Fibroblast of peridontal ligament (primary cell): ENCODE measurements at regions not wholly inside any gene's neighbourhood (a gene's known extent, or its start where the extent isn't known, plus 50 kb on each side); places are given as distances from the start of the nearest gene placed in this dataset.
"Not testable (repeated sequence)": the region's sequence is repeated elsewhere in the genome, so short reads cannot be mapped to it uniquely, and the experiment has no call there.

Experiments used
- DNase-seq: peaks from one replicate; pipeline ENCODE4 v3.0.0-alpha.2; 2010; ENCODE audit errors: extremely low read depth

DNA sequence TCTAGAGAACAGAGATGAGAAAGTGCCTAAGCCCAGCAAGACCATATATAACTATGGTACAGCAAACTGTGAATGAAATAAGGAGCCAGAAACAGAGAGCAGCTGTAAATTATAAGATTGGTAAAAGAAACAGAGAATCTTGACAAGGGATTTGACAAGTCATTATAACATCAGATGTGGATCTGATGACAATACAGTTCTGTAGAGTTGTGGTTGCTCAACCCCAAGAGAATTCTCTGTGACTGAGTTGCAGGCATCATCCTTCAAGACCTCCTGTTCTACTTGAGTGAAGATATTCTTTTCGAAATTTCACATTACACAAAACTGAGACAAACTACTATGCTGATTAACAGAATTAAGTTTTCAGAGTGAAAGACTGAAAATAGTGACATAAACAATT, 343.1 kb upstream of the SLC39A10 start:
- DNase-seq: no peak

DNA sequence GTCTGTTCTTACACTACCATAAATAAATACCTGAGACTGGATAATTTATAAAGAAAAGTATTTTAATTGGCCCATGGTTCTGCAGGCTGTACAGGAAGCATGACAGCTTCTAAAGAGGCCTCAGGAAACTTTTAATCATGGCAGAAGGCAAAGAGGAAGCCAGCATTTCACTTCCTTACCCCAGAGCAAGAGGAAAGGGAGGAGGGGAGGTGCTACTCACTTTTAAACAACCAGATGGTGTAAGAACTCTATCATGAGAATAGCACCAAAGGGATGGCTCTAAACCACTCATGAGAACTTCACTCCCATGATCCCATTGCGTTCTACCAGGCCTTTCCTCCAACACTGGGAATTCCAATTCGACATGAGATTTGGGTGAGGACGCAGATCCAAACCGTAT, 344.4 kb upstream of the SLC39A10 start:
- no peak for DNase-seq

GRCh38 chr2:195308163-195308562, 348.9 kb upstream of the SLC39A10 start:
- DNase-seq: no peak

DNA sequence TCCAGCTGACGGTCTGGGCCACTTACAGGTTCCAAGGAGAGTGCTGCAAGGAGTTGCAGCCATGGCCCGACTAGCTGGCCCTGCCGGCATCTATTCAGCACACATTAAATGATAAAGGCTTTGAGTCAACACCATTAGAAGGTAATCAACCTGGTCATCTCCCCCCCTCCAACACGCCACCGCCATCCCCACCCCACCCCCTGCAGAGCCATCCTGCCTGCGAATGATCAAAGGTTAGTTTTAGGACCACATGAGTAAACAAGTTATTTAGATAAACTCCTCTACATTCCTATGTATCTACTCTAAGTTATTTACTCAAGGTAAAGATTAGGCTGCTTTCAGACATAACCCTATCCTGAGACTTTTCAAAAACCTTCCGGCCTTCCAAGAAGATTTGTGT, 349.3 kb upstream of the SLC39A10 start:
- no peak for DNase-seq

DNA sequence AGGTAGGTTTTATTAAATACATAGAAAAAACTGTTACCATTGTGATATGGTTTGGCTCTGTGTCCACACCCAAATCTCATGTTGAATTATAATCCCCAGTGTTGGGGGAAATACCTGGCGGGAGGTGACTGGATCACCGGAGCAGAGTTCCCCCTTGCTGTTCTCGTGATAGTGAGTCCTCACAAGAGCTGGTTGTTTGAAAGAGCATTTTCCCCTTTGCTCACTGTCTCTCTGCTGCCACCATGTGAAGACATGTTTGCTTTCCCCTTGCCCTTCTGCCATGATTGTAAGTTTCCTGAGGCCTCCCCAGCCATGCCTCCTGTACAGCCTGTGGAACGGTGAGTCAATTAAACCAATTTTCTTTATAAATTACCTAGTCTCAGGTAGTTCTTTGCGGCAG, 352.7 kb upstream of the SLC39A10 start:
- DNase-seq: no peak

GRCh38 chr2:195300631-195301030, 356.4 kb upstream of the SLC39A10 start:
- DNase-seq: no peak

DNA sequence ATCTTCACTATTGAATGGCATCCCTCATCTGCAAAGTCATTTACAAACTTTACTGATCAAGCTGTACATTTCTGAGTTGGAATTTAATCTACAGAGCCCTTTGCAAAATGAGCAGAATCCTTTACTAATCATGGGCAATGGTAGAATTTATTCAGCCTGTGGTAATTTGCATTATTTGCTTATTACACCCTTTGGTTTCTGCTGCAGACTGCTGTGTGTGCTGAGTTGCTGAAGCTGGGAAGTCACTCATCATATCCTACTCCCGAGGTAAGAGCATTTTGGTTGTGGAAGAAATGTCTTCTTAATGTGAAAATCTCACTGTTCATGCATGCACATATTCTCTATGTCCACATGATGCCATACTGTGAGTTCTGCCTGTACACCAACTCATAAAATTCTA, 357.4 kb upstream of the SLC39A10 start:
- no peak for DNase-seq

DNA sequence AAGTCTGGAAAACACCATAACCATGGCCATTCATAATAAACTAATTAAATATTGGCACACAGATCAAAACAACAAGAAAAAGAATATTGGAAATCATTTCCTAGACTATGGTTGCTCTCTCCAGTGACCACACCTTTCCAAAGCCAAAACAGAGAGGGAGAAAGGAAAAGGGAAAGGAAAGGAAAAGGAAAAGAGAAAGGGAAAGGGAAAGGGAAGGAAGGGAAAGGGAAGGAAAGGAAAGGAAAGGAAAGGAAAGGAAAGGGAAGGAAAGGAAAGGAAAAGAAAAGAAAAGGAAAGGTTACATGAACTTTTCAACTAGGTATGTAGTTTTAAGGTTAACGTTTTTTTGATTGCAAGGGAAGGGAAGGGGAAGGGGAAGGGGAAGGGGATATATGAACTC, 360.5 kb upstream of the SLC39A10 start:
- no peak for DNase-seq

GRCh38 chr2:195289081-195289480, 367.9 kb upstream of the SLC39A10 start:
- no peak for DNase-seq

GRCh38 chr2:195279840-195280427, 377.1 kb upstream of the SLC39A10 start:
- DNase-seq: no peak

GRCh38 chr2:195270466-195271039, 386.5 kb upstream of the SLC39A10 start:
- no peak for DNase-seq

DNA sequence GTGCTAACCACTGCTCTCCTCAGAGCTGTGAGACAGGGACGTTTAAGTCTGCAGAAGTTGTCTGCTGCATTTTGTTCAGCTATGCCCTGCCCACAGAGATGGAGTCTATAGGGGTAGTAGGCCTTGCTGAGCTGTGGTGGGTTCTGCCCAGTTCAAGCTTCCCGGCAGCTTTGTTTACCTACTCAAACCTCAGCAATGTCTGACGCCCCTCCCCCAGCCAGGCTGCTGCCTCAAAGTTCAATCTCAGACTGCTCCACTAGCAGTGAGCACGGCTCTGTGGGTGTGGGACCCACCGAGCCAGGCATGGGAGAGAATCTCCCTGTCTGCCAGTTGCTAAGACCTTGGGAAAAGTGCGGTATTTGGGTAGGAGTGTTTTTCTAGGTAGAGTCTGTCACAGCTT, 387.8 kb upstream of the SLC39A10 start:
- no peak for DNase-seq

GRCh38 chr2:195257979-195258378, 399.0 kb upstream of the SLC39A10 start:
- no peak for DNase-seq

DNA sequence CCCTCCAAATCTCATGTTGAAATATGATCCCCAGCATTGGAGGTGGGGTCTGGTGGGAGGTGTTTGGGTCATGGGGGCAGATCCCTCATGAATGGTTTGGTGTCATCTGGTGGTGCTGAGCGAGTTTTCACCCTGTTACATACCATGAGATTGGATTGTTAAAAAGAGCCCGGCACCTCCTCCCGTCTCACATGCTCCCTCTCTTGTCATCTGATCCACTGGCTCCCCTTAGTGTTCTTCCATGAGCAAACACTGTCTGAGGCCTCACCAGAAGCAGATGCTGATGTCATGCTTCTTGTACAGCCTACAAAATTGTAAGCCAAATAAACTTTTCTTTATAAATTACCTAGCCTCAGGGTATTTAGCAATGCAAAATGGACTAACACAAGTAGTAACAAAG, 405.0 kb upstream of the SLC39A10 start:
- no peak for DNase-seq

DNA sequence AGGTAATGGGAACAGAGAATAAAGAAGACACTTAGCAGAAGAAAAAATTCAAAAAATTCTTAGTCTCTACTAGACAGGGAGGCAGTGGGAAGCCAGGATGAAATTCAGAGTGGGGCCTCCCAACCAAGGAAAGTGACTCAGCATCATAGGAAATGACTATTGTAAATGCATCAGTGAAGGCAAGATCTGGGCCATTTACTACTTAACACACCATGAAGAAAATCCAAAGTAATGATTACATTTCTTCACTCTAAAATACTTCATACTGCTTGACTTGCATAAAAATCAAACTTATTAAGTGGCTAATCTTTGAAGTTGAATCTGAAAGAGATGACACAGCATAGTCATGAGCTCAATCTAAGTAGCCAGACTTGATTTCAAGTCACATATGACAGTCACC, 405.8 kb upstream of the SLC39A10 start:
- DNase-seq: no peak

- DNase-seq: no peak
Observed at GRCh38 chr2:195238826-195239225, 418.2 kb upstream of the SLC39A10 start.

GRCh38 chr2:195238379-195238778, 418.6 kb upstream of the SLC39A10 start:
- no peak for DNase-seq

GRCh38 chr2:195228547-195228946, 428.5 kb upstream of the SLC39A10 start:
- not testable (repeated sequence) for DNase-seq

DNA sequence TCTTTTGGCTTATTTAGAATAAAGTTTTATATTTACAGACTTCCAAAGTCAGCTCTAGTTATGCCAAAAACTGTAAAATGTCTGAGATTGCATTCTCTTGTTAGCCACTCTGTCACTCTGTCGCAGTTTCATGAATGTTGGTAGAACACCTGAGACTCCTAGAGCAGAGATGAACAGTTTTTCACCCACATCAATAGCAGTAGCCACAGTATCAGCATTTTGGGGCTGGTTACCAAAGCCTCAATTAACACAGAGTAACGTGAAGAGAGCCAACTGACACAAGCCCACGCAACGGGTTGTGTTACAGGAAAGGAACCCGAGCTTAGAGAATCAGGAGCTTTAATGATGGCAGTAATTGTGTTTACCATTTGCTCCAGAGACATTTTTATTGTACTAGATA, 443.0 kb upstream of the SLC39A10 start:
- no peak for DNase-seq

DNA sequence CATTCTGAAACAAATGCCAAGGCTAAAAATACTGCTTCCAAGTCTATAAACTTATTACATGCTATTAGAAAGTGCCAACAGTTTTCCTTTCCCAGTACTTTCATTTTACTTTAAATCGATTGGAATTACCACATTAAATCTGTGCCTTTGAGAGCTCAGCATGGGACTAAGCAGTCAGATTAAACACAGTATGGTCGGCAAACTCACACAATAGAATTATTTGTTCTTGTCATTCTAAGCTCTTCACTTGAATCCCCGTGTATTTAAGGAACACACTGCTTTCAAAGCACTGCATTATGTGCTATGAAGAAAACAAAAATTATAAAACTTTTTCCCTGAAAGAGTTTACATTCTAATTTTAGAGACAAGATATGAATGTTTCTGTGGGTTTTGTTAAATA, 444.4 kb upstream of the SLC39A10 start:
- no peak for DNase-seq

GRCh38 chr2:195202163-195202845, 454.7 kb upstream of the SLC39A10 start:
- DNase-seq: no peak

- DNase-seq: no peak
Observed at GRCh38 chr2:195199864-195200263, 457.2 kb upstream of the SLC39A10 start.

- no peak for DNase-seq
Observed at GRCh38 chr2:195181059-195181705, 475.8 kb upstream of the SLC39A10 start.
